Uterus (tissue), 2 donors: ENCODE measurements at regions not wholly inside any gene's neighbourhood (a gene's known extent, or its start where the extent isn't known, plus 50 kb on each side); places are given as distances from the start of the nearest gene placed in this dataset.

Experiments
- POLR2A ChIP-seq, 2 donors: fragments of 450-650 bp; IDR thresholded peaks; one replicate each; pipeline ENCODE4 v1.6.1; 2016; ENCODE audit warnings: antibody characterized with exemption in 2 of 2, mild to moderate bottlenecking in 1 of 2, moderate library complexity in 1 of 2
- TF ChIP-seq, protein P1 (sequence below), 4 experiments: fragments of 200-600 bp in 2 of 4; fragments of 450-650 bp in 2 of 4; sonication (generic) in 2 of 4; IDR thresholded peaks; one replicate each; pipeline ENCODE4 v1.5.1; 2016 to 2019; ENCODE audit warnings: antibody characterized with exemption in 4 of 4, mild to moderate bottlenecking in 2 of 4, moderate library complexity in 1 of 4

DNA sequence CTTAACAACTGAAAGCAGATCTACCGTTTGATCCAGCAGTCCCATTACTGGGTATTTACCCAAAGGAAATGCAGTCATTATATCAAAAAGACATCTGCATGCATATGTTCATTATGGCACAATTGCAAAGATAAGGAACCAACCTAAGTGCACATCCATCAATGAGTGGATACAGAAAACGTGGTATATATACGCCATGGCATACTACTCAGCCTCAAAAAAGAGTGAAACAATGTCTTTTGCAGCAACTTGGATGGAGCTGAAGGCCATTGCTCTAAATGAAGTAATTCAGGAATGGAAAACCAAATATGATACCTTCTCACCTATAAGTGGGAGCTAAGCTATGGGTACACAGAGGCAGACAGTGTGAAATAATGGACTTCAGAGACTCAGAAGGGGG, 169.3 kb downstream of the ZBTB18 start:
- TF ChIP-seq POLR2A (IDR thresholded peaks at IDR 0.05) = no peak
- TF ChIP-seq, protein P1, sequence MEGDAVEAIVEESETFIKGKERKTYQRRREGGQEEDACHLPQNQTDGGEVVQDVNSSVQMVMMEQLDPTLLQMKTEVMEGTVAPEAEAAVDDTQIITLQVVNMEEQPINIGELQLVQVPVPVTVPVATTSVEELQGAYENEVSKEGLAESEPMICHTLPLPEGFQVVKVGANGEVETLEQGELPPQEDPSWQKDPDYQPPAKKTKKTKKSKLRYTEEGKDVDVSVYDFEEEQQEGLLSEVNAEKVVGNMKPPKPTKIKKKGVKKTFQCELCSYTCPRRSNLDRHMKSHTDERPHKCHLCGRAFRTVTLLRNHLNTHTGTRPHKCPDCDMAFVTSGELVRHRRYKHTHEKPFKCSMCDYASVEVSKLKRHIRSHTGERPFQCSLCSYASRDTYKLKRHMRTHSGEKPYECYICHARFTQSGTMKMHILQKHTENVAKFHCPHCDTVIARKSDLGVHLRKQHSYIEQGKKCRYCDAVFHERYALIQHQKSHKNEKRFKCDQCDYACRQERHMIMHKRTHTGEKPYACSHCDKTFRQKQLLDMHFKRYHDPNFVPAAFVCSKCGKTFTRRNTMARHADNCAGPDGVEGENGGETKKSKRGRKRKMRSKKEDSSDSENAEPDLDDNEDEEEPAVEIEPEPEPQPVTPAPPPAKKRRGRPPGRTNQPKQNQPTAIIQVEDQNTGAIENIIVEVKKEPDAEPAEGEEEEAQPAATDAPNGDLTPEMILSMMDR (IDR thresholded peaks at IDR 0.05) = no peak
